ENCODE measurements at regions not wholly inside any gene's neighbourhood (a gene's known extent, or its start where the extent isn't known, plus 50 kb on each side); places are given as distances from the start of the nearest gene placed in this dataset.
"Not testable (repeated sequence)": the region's sequence is repeated elsewhere in the genome, so short reads cannot be mapped to it uniquely, and the experiment has no call there.

DNA sequence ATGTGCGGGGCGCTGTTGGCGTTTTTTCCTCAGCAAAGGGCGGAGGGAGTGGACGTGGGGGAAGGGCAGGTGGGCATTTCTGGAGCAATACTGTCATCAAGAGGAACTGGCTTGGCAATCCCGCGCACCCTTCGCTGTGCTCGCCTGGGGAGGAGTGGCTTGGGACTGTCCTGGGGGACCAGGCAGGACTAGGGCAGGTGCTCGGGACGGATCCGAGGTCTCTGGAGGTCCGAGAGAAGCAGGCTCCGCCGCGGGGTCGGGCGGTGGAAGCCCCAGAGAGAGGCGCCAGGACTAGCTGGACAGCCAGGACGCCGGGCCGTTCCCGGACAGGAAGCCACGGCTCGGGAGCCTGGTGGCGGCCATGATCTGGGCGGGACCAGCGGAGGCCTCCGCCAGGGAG lies 282.5 kb upstream of the AGTR2 start:
- RAD21 ChIA-PET (ENCODE audit: low non-redundant PET in 1 of 2, low total read pairs in 2 of 2, uncharacterized antibody in 2 of 2, unreplicated experiment in 2 of 2); POLR2A ChIA-PET; H3K4me2 ChIP-seq (ENCODE audit: low read length); intact Hi-C loops (cut with micrococcal nuclease); ATAC-seq; H3K4me3 ChIP-seq (replicated peaks in 1 of 2; ENCODE audit: low read depth in 1 of 2, low read length in 2 of 2); H3K27ac ChIP-seq (ENCODE audit: low read depth, low read length); H4K20me1 ChIP-seq (ENCODE audit: insufficient read depth); DNase-seq (ENCODE audit: low read depth, low spot score); H3K36me3 ChIP-seq (ENCODE audit: control insufficient read depth in 1 of 2, insufficient read depth in 2 of 2, low read length in 2 of 2); H3K27me3 ChIP-seq (ENCODE audit: insufficient read depth, low read length); H3K9ac ChIP-seq (ENCODE audit: low read length); H3K9me3 ChIP-seq (ENCODE audit: control insufficient read depth in 1 of 2, insufficient read depth in 1 of 2, low read depth in 1 of 2, low read length in 2 of 2); H3K9me2 ChIP-seq (ENCODE audit: insufficient read depth); BruUV-seq (replicated peaks); H3K4me1 ChIP-seq (ENCODE audit: control insufficient read depth in 1 of 2, insufficient read depth in 2 of 2, low read length in 2 of 2); CTCF ChIA-PET; H2AFZ ChIP-seq (ENCODE audit: low read depth, low read length, poor library complexity, severe bottlenecking): not testable (repeated sequence)
- H3K79me2 ChIP-seq (ENCODE audit: insufficient read depth, low read length): peaks cover 12% of the 10 kb centered on the region; the same call in 1 of the 2 replicates

DNA sequence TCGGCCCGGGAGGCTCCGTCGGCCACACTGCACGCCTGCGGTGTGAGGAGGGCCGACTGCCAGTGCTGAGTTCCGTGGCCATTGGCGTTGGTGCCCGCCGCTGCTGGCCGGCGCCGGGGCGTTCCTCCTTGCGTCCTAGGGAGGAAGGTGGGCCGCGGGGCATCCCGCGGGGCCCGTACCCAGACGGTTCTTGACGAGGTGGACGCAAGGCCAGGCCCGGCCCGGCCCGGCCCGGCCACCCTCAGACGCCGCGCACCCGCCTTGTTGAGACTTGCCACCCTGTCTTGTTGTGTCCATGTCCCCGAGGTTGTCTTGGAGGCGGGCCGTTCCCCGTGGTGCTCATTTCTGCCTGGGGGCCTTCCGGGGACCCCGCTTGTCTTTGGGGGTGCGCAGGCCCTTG lies 282.0 kb upstream of the AGTR2 start:
- H3K9me2 ChIP-seq (ENCODE audit: insufficient read depth); H3K36me3 ChIP-seq (ENCODE audit: control insufficient read depth in 1 of 2, insufficient read depth in 2 of 2, low read length in 2 of 2); H3K9me3 ChIP-seq (ENCODE audit: control insufficient read depth in 1 of 2, insufficient read depth in 1 of 2, low read depth in 1 of 2, low read length in 2 of 2); POLR2A ChIA-PET; BruUV-seq (replicated peaks); CTCF ChIA-PET; H3K27ac ChIP-seq (ENCODE audit: low read depth, low read length); H3K27me3 ChIP-seq (ENCODE audit: insufficient read depth, low read length); ATAC-seq; H3K4me3 ChIP-seq (replicated peaks in 1 of 2; ENCODE audit: low read depth in 1 of 2, low read length in 2 of 2); H4K20me1 ChIP-seq (ENCODE audit: insufficient read depth); intact Hi-C loops (cut with micrococcal nuclease); H3K9ac ChIP-seq (ENCODE audit: low read length); DNase-seq (ENCODE audit: low read depth, low spot score); RAD21 ChIA-PET (ENCODE audit: low non-redundant PET in 1 of 2, low total read pairs in 2 of 2, uncharacterized antibody in 2 of 2, unreplicated experiment in 2 of 2); H2AFZ ChIP-seq (ENCODE audit: low read depth, low read length, poor library complexity, severe bottlenecking); H3K4me2 ChIP-seq (ENCODE audit: low read length): not testable (repeated sequence)
- Histone ChIP-seq H3K79me2 (ENCODE audit: insufficient read depth, low read length) (peaks cover 12% of the 10 kb centered on the region; the same call in 1 of the 2 replicates), H3K4me1 (ENCODE audit: control insufficient read depth in 1 of 2, insufficient read depth in 2 of 2, low read length in 2 of 2) (peaks cover 0 to 13% of the 10 kb centered on the region in 2 experiments; a peak in 3 of 4 replicates)

DNA sequence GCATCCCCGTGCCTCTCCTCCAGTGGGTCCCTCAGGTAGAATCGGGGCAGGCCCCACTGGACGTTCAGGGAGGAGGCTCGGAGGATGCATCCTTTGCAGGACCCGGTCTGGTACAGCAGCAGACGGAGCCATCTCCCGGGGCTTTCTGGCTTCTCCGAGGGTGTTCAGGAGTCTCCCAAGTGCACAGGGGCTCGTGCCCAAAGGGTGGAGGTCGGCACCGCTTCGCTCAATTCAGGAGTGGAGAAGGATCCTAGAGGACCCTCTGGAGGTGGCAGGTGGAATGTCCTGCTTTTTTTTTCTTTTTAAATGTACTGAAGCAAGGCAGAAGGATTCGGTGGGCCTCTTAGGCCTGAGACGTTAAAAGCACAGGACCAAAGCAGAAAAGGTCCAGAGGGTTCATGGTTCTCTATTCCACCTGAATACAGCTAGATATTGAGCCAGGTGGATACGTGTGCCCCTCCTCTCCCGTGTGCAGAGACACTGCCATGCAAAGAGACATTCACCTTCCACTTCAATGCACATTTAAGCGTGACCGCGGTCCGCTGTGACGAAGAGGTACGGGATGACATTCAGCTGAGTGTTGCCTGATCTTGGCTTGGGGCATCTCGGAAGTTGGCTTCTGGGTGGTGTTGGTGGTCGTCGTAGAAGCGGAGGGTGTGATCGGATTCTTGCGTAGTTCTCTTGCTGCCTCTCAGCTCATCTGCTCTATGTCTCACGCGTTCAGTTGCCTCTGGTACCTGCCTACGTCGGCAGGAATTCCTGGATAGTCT lies 281.2 kb upstream of the AGTR2 start:
- POLR2A ChIA-PET: no interaction called here
- no peak for ATAC-seq
- no peaks in the 10 kb centered on the region for H3K36me3 ChIP-seq (ENCODE audit: control insufficient read depth in 1 of 2, insufficient read depth in 2 of 2, low read length in 2 of 2)
- H3K9ac ChIP-seq (ENCODE audit: low read length): no peak overlapping the region
- no peaks in the 10 kb centered on the region for H3K9me2 ChIP-seq (ENCODE audit: insufficient read depth)
- BruUV-seq (replicated peaks): no TSS peak
- no peaks in the 10 kb centered on the region for H4K20me1 ChIP-seq (ENCODE audit: insufficient read depth)
- H3K27me3 ChIP-seq (ENCODE audit: insufficient read depth, low read length): no peaks in the 10 kb centered on the region
- peaks cover 0 to 21% of the 10 kb centered on the region in 2 experiments; a peak in 3 of 4 replicates for H3K4me1 ChIP-seq (ENCODE audit: control insufficient read depth in 1 of 2, insufficient read depth in 2 of 2, low read length in 2 of 2)
- H3K79me2 ChIP-seq (ENCODE audit: insufficient read depth, low read length): peaks cover 12% of the 10 kb centered on the region; the same call in 1 of the 2 replicates
- DNase-seq (ENCODE audit: low read depth, low spot score): no peak
- RAD21 ChIA-PET (ENCODE audit: low non-redundant PET in 1 of 2, low total read pairs in 2 of 2, uncharacterized antibody in 2 of 2, unreplicated experiment in 2 of 2): no interaction called here
- no peak overlapping the region for H3K4me2 ChIP-seq (ENCODE audit: low read length)
- no peak overlapping the region for H3K27ac ChIP-seq (ENCODE audit: low read depth, low read length)
- H3K4me3 ChIP-seq (replicated peaks in 1 of 2; ENCODE audit: low read depth in 1 of 2, low read length in 2 of 2): no peak overlapping the region
- TF ChIP-seq, protein P1, sequence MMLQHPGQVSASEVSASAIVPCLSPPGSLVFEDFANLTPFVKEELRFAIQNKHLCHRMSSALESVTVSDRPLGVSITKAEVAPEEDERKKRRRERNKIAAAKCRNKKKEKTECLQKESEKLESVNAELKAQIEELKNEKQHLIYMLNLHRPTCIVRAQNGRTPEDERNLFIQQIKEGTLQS (IDR thresholded peaks at IDR 0.05): no peak
- no peak overlapping the region for H2AFZ ChIP-seq (ENCODE audit: low read depth, low read length, poor library complexity, severe bottlenecking)
- CTCF ChIA-PET: no interaction called here
- H3K9me3 ChIP-seq (ENCODE audit: control insufficient read depth in 1 of 2, insufficient read depth in 1 of 2, low read depth in 1 of 2, low read length in 2 of 2): no peaks in the 10 kb centered on the region
- intact Hi-C loops (cut with micrococcal nuclease): no loop called here
